Esophagus squamous epithelium (tissue), 5 donors: ENCODE measurements at regions not wholly inside any gene's neighbourhood (a gene's known extent, or its start where the extent isn't known, plus 50 kb on each side); places are given as distances from the start of the nearest gene placed in this dataset.

Experiments used
- DNase-seq: peaks from one replicate; lab custom pipeline; 2025; lab: John Stamatoyannopoulos, UW
- H3K27ac ChIP-seq, 4 donors: fragments of 200-600 bp; sonication (generic); one replicate each; pipeline ENCODE4 v1.5.1; 2016 to 2019; ENCODE audit warnings: mild to moderate bottlenecking in 1 of 4
- H3K27me3 ChIP-seq, 4 donors: fragments of 200-600 bp; sonication (generic); 1 replicate in 3 of 4; 2 replicates in 1 of 4; pipeline versions ENCODE4 v1.5.1 to v1.6.0; 2017 to 2021; ENCODE audit warnings: antibody characterized with exemption in 1 of 4
- H3K36me3 ChIP-seq, 3 donors: fragments of 200-600 bp; sonication (generic); one replicate each; pipeline ENCODE4 v1.5.1; 2016 to 2019
- H3K4me1 ChIP-seq, 3 donors: fragments of 200-600 bp; sonication (generic); one replicate each; pipeline ENCODE4 v1.5.1; 2017 to 2019
- H3K4me3 ChIP-seq, 4 donors: fragments of 200-600 bp; sonication (generic); 1 replicate in 3 of 4; 2 replicates in 1 of 4; pipeline ENCODE4 v1.5.1; 2016 to 2019; ENCODE audit warnings: mild to moderate bottlenecking in 2 of 4, moderate library complexity in 1 of 4
- H3K9me3 ChIP-seq, 3 donors: fragments of 200-600 bp; sonication (generic); one replicate each; pipeline ENCODE4 v1.5.1; 2016 to 2019
- POLR2A ChIP-seq, 4 donors: fragments of 450-650 bp; IDR thresholded peaks; one replicate each; pipeline ENCODE4 v1.6.1; 2017; ENCODE audit warnings: antibody characterized with exemption in 4 of 4, mild to moderate bottlenecking in 4 of 4, moderate library complexity in 3 of 4
- WGBS, 2 donors: methylation state at CpG; one replicate each; pipeline ENCODE4 v1.1.5; 2018; 5-methylcytosine and 5-hydroxymethylcytosine counted together
- intact Hi-C: fragments of 100-400 bp; cut with DNase I; formaldehyde crosslinking; loops from one replicate; pipeline ENCODE4 v1.15.0; 2022
- TF ChIP-seq, protein P1 (sequence below), 6 experiments: fragments of 450-650 bp in 4 of 6; fragments of 200-600 bp in 2 of 6; sonication (generic) in 2 of 6; IDR thresholded peaks; one replicate each; pipeline ENCODE4 v1.5.1; 2016 to 2019; ENCODE audit warnings: antibody characterized with exemption in 6 of 6, mild to moderate bottlenecking in 4 of 6, moderate library complexity in 4 of 6
- donor health status: DM: yes; HTN: yes; CAD: no.

DNA sequence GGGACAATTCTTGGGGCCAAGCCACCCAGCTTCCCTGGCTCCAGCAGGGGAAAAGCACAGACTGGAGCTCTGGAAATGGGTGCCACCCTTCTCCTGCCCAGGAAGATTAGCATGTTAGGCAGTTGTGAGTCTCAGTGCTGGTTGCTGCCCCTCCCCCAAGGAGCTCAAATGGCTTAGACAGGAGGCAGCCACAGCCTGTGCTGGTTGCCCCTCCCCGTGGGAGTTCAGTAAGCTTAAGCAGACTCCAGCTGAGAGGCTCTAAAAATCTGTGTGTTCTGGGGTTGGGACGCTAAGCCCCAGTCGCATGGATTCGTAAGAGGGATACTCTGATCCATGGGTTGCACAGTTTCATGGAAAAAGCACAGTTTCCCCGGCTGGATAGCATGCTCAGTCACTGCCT is 92.7 kb upstream of the NDST3 start:
- intact Hi-C loops = no loop called here

DNA sequence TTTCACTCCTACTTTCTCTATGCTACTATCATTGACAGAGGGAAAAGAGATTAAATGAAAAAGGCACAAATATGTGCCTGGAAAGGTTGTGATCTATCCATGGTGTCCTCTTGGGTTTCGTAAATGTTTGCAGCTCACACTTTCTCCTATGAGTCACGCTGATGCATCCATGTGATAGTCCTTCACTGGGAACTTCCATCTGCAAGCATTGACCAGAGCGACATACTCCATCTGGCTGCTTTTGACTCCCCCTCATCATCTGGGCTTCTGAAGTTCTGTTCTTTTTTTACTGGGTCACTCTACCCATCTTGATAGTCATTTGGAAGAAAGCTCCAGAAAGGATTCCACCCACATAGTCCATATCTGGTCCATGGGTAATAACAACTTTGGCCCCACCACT is 84.7 kb upstream of the NDST3 start:
- intact Hi-C loops = no loop called here
- Histone ChIP-seq H3K27me3 (no peaks in the 10 kb centered on the region), H3K36me3 (no peaks in the 10 kb centered on the region), H3K4me3 (no peak overlapping the region), H3K9me3 (no peaks in the 10 kb centered on the region), H3K4me1 (no peaks in the 10 kb centered on the region), H3K27ac (no peak overlapping the region)
- 54% methylated on average over 3 of the region's 3 CpGs for WGBS, 2 donors
- no peak for DNase-seq
- no peak for TF ChIP-seq POLR2A (IDR thresholded peaks at IDR 0.05)
- TF ChIP-seq, protein P1, sequence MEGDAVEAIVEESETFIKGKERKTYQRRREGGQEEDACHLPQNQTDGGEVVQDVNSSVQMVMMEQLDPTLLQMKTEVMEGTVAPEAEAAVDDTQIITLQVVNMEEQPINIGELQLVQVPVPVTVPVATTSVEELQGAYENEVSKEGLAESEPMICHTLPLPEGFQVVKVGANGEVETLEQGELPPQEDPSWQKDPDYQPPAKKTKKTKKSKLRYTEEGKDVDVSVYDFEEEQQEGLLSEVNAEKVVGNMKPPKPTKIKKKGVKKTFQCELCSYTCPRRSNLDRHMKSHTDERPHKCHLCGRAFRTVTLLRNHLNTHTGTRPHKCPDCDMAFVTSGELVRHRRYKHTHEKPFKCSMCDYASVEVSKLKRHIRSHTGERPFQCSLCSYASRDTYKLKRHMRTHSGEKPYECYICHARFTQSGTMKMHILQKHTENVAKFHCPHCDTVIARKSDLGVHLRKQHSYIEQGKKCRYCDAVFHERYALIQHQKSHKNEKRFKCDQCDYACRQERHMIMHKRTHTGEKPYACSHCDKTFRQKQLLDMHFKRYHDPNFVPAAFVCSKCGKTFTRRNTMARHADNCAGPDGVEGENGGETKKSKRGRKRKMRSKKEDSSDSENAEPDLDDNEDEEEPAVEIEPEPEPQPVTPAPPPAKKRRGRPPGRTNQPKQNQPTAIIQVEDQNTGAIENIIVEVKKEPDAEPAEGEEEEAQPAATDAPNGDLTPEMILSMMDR (IDR thresholded peaks at IDR 0.05) = no peak

More for the DNA sequence above, 92.7 kb upstream of the NDST3 start:
- TF ChIP-seq, protein P1 (IDR thresholded peaks at IDR 0.05) = no peak
- TF ChIP-seq POLR2A (IDR thresholded peaks at IDR 0.05) = no peak
- no peak for DNase-seq
- no peaks in the 10 kb centered on the region for H3K27me3 ChIP-seq
- no peak overlapping the region for H3K4me3 ChIP-seq
- no peaks in the 10 kb centered on the region for H3K4me1 ChIP-seq
- H3K9me3 ChIP-seq = peaks cover 0 to 24% (median 0%) of the 10 kb centered on the region in 3 donors
- H3K27ac ChIP-seq = no peak overlapping the region
- H3K36me3 ChIP-seq = no peaks in the 10 kb centered on the region
- 85 to 100% methylated on average over 2 of the region's 5 CpGs for WGBS, 2 donors

DNA sequence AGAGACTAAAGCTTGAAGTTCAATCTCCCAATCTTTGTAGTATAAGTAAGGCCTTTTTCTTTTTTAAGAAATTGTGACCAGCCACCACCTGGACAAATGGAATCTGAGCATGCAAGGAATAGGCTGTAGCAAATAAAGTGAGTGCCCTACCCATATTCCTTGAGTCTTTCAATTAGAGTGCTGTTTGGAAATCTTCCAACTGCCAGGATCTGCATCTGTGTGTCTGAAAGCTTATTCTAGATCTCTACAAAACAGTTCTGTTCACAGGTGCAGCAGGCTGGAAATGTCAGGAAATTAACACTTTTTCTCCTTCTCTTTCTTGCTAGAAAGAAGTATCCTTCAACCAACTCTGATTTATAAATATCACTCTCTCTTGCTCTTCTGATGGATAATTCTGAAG is 76.7 kb upstream of the NDST3 start:
- Histone ChIP-seq H3K27me3 (no peaks in the 10 kb centered on the region), H3K27ac (no peak overlapping the region), H3K4me1 (no peaks in the 10 kb centered on the region), H3K4me3 (no peak overlapping the region), H3K36me3 (no peaks in the 10 kb centered on the region), H3K9me3 (no peaks in the 10 kb centered on the region)
- intact Hi-C loops = no loop called here
- TF ChIP-seq POLR2A (IDR thresholded peaks at IDR 0.05) = no peak
- TF ChIP-seq, protein P1 (IDR thresholded peaks at IDR 0.05) = no peak
- no peak for DNase-seq

DNA sequence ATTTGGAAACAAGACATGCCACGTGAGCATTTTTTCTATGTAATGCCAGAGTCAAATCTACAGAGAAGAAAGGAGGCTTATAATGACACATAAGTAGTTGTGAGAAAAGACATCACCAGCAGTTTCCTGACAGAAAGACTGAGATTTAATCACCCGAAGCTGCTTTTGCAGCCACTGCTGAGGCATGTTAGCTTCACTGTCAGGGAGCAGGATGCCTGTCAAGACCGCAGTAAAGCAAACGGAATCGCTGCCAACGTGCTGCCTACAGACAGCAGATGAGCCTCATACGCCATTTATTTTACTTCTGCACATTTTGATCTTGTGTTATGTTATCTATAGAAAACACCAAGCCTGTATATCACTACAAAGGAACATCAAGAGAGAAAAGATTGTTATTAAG is 68.7 kb upstream of the NDST3 start:
- H3K4me1 ChIP-seq = no peaks in the 10 kb centered on the region
- intact Hi-C loops = no loop called here
- no peak overlapping the region for H3K4me3 ChIP-seq
- no peaks in the 10 kb centered on the region for H3K9me3 ChIP-seq
- no peaks in the 10 kb centered on the region for H3K27me3 ChIP-seq
- no peak overlapping the region for H3K27ac ChIP-seq
- WGBS, 2 donors = 30 to 46% methylated on average over 7 of the region's 7 CpGs
- no peaks in the 10 kb centered on the region for H3K36me3 ChIP-seq
- no peak for TF ChIP-seq POLR2A (IDR thresholded peaks at IDR 0.05)
- TF ChIP-seq, protein P1 (IDR thresholded peaks at IDR 0.05) = no peak
- DNase-seq = no peak

DNA sequence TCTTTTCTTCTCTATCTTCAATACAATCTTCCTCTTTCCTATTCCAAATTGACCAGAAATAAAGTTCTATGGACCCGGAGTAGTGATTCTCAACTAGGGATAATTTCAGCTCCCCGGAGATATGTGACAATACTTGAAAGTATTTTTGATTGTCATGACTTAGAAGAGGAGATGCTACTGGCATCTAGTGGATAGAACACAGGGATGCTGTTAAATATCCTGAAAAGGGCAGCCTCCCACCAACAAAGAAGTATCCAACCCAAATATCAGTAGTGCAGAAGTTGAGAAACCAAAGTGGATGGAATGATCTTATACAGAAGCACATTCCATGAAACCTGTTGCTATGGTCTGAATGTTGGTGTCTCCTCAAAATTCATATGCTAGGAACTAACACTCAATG is 65.7 kb upstream of the NDST3 start:
- H3K9me3 ChIP-seq = no peaks in the 10 kb centered on the region
- no peak for DNase-seq
- H3K27me3 ChIP-seq = no peaks in the 10 kb centered on the region
- no peak overlapping the region for H3K4me3 ChIP-seq
- no peak overlapping the region for H3K27ac ChIP-seq
- TF ChIP-seq POLR2A (IDR thresholded peaks at IDR 0.05) = no peak
- intact Hi-C loops = no loop called here
- 89 to 90% methylated on average over 2 of the region's 2 CpGs for WGBS, 2 donors
- H3K4me1 ChIP-seq = no peaks in the 10 kb centered on the region
- no peaks in the 10 kb centered on the region for H3K36me3 ChIP-seq

DNA sequence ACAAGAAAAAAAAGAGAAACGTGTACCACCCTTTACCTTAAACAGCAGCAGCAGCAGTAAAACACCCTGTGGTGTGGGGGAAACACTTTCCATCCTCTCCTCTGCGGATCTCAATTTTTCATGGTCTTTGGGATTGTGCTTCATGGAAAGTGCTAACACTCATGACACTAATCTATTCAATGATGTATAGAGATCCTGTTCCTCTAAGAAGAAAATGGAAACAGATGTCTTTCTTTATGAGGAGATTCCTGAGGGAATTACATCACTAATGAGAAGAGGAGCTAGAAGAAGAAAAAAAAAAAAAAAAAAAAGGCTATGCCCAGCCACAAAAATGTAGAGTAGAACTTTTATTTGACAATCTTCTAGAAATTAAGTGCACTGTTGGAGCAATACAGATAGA is 62.9 kb upstream of the NDST3 start:
- Histone ChIP-seq H3K36me3 (no peaks in the 10 kb centered on the region), H3K4me1 (no peaks in the 10 kb centered on the region), H3K9me3 (no peaks in the 10 kb centered on the region), H3K27ac (no peak overlapping the region), H3K4me3 (no peak overlapping the region), H3K27me3 (no peaks in the 10 kb centered on the region)
- WGBS, 2 donors = 52 to 56% methylated on average over 2 of the region's 2 CpGs
- no peak for DNase-seq
- intact Hi-C loops = no loop called here
- TF ChIP-seq, protein P1 (IDR thresholded peaks at IDR 0.05) = no peak
- TF ChIP-seq POLR2A (IDR thresholded peaks at IDR 0.05) = no peak
